Ascending aorta (tissue), 2 donors: ENCODE measurements at regions not wholly inside any gene's neighbourhood (a gene's known extent, or its start where the extent isn't known, plus 50 kb on each side); places are given as distances from the start of the nearest gene placed in this dataset.

Experiments
- DNase-seq, 2 donors: peaks; one replicate each; pipeline ENCODE4 v3.0.0-alpha.2; 2019; ENCODE audit warnings: low spot score in 2 of 2
- H3K27ac ChIP-seq, 2 donors: fragments of 200-600 bp; sonication (generic); one replicate each; pipeline ENCODE4 v1.5.1; 2016 to 2017; ENCODE audit warnings: mild to moderate bottlenecking in 1 of 2
- H3K27me3 ChIP-seq: fragments of 200-600 bp; sonication (generic); one replicate; pipeline ENCODE4 v1.5.1; 2017
- H3K36me3 ChIP-seq, 2 donors: fragments of 200-600 bp; sonication (generic); one replicate each; pipeline ENCODE4 v1.5.1; 2016
- H3K4me1 ChIP-seq, 2 donors: fragments of 200-600 bp; sonication (generic); one replicate each; pipeline ENCODE4 v1.5.1; 2016 to 2017; ENCODE audit warnings: mild to moderate bottlenecking in 1 of 2
- H3K4me3 ChIP-seq, 2 donors: fragments of 200-600 bp; sonication (generic); one replicate each; pipeline ENCODE4 v1.5.1; 2016 to 2017; ENCODE audit warnings: mild to moderate bottlenecking in 1 of 2
- H3K9me3 ChIP-seq, 2 donors: fragments of 200-600 bp; sonication (generic); one replicate each; pipeline ENCODE4 v1.5.1; 2016
- CTCF ChIP-seq, 3 experiments: fragments of 200-600 bp in 2 of 3; fragments of 450-650 bp in 1 of 3; sonication (generic) in 2 of 3; IDR thresholded peaks; one replicate each; pipeline ENCODE4 v1.5.1; 2016 to 2019; ENCODE audit warnings: antibody characterized with exemption in 3 of 3, mild to moderate bottlenecking in 1 of 3, moderate library complexity in 1 of 3
- intact Hi-C: fragments of 100-400 bp; cut with DNase I; formaldehyde crosslinking; loops from one replicate; pipeline ENCODE4 v1.15.1; 2023

DNA sequence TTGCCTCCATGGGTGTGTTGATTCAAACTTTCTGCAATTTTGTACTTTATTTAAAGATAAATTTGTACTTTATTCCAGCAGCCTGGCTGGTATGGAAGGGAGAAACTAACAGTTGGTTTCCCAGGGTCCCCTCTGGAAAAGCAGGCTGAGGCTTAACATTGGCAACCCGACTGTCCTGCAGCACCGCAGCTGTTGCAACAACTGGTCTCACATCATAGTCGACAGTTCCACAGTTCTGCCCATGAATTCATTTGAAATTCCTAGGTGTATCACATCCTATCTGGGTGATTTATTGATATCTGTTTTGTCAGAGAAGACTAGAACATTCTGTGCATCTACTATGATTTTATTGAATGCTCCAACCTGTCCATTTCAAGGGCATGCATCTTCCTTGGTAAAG is 98.8 kb upstream of the GATB start:
- intact Hi-C loops, result no loop called here
- TF ChIP-seq CTCF (IDR thresholded peaks at IDR 0.05), result no peak
- no peak overlapping the region for H3K27ac ChIP-seq
- no peak for DNase-seq
- H3K4me3 ChIP-seq, result no peak overlapping the region
- no peaks in the 10 kb centered on the region for H3K4me1 ChIP-seq
- H3K27me3 ChIP-seq, result no peaks in the 10 kb centered on the region
- H3K9me3 ChIP-seq, result no peaks in the 10 kb centered on the region
- H3K36me3 ChIP-seq, result no peaks in the 10 kb centered on the region

DNA sequence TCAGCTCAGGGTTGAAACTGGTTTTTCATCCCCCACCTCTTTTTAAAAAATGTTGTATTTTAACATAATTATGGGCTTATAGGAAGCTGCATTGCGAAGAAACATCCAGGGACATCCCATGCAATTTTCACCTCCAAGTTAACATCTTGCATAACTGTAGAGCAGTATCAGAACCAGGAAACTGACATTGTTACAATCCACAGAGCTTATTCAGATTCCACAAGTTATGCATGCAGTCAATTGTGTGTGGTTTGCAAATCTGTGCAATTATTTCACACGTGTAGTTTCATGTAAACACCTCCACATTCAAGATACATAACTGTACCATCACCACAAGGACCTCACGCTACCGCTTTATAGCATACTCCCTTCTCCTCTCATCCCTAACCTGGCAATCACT is 97.5 kb upstream of the GATB start:
- Histone ChIP-seq H3K27me3 (no peaks in the 10 kb centered on the region), H3K4me3 (no peak overlapping the region), H3K4me1 (no peaks in the 10 kb centered on the region), H3K36me3 (no peaks in the 10 kb centered on the region), H3K27ac (no peak overlapping the region), H3K9me3 (no peaks in the 10 kb centered on the region)
- no peak for DNase-seq
- intact Hi-C loops, result no loop called here
- no peak for TF ChIP-seq CTCF (IDR thresholded peaks at IDR 0.05)

- Histone ChIP-seq H3K27me3 (no peaks in the 10 kb centered on the region), H3K4me3 (no peak overlapping the region), H3K4me1 (no peaks in the 10 kb centered on the region), H3K36me3 (no peaks in the 10 kb centered on the region), H3K9me3 (no peaks in the 10 kb centered on the region), H3K27ac (no peak overlapping the region)
- DNase-seq, result no peak
- TF ChIP-seq CTCF (IDR thresholded peaks at IDR 0.05), result no peak
- intact Hi-C loops, result no loop called here
Measured at GRCh38 chr4:151857368-151857767, 96.6 kb upstream of the GATB start.

- intact Hi-C loops, result no loop called here
- no peak overlapping the region for H3K27ac ChIP-seq
Measured at GRCh38 chr4:151855747-151856146, 94.9 kb upstream of the GATB start.

DNA sequence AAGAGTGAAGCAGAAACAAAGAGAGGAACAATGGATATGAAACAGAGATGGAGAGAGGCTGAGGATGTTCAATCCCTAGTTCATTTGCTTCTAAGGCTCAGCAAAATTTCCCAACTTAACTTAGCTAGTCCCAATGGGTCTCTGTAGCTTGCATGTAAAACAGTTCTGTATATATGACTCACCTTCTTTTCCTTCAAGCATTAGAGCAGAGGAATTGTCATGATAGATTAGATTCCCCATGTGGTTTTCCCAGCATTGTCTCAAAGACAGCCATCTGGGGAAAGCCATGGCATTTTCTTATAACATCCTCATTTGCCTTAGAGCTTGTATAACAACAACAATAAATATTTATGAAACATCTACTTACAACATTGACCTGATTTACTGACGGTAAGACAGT is 93.9 kb upstream of the GATB start:
- Histone ChIP-seq H3K27me3 (no peaks in the 10 kb centered on the region), H3K27ac (no peak overlapping the region), H3K4me1 (no peaks in the 10 kb centered on the region), H3K9me3 (no peaks in the 10 kb centered on the region), H3K36me3 (no peaks in the 10 kb centered on the region), H3K4me3 (no peak overlapping the region)
- no peak for DNase-seq
- TF ChIP-seq CTCF (IDR thresholded peaks at IDR 0.05), result no peak
- intact Hi-C loops, result no loop called here

More at GRCh38 chr4:151855747-151856146, 94.9 kb upstream of the GATB start:
- H3K4me1 ChIP-seq, result no peaks in the 10 kb centered on the region
- no peaks in the 10 kb centered on the region for H3K36me3 ChIP-seq
- H3K4me3 ChIP-seq, result no peak overlapping the region
- DNase-seq, result no peak
- no peaks in the 10 kb centered on the region for H3K9me3 ChIP-seq
- TF ChIP-seq CTCF (IDR thresholded peaks at IDR 0.05), result no peak
- no peaks in the 10 kb centered on the region for H3K27me3 ChIP-seq

DNA sequence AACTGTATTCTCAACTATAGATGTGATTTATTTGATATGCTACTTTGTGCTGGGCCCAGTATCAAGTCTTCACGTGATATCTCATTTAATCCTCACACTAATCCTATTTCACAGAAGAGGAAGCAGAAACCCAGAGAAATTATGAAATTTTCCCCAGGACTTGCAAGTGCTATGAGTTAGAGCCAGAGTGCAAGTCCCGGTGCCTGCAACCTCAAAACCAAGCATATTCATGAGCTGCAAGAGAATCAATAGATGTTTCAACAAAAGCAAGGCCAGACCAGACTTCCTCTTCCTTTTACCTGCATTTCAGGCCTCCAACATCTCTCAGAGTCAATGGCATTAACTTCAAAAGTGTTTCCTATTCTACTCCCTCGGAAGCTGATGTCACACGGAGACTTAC is 92.2 kb upstream of the GATB start:
- H3K27me3 ChIP-seq, result no peaks in the 10 kb centered on the region
- DNase-seq, result no peak
- no peak overlapping the region for H3K27ac ChIP-seq
- no peak overlapping the region for H3K4me3 ChIP-seq
- no peaks in the 10 kb centered on the region for H3K9me3 ChIP-seq
- no peaks in the 10 kb centered on the region for H3K36me3 ChIP-seq
- TF ChIP-seq CTCF (IDR thresholded peaks at IDR 0.05), result no peak
- intact Hi-C loops, result no loop called here
- H3K4me1 ChIP-seq, result no peaks in the 10 kb centered on the region
